HFFc6 (cell line): ENCODE measurements at regions not wholly inside any gene's neighbourhood (a gene's known extent, or its start where the extent isn't known, plus 50 kb on each side); places are given as distances from the start of the nearest gene placed in this dataset.

ENCODE experiments used
- DNase-seq: peaks from one replicate; pipeline ENCODE4 v3.0.0-alpha.2; 2018
- H3K27ac Mint-ChIP-seq: 2 replicates; pipeline ENCODE4 v1.8.0; 2020; ENCODE audit warnings: mild to moderate bottlenecking, mixed read lengths
- H3K27me3 Mint-ChIP-seq: 2 replicates; pipeline ENCODE4 v1.8.0; 2021; ENCODE audit warnings: mild to moderate bottlenecking, moderate library complexity, mixed read lengths; ENCODE audit not compliant: insufficient read depth
- H3K36me3 Mint-ChIP-seq: 2 replicates; pipeline ENCODE4 v1.8.0; 2021; ENCODE audit warnings: low read depth, mixed read lengths
- H3K4me1 Mint-ChIP-seq: 2 replicates; pipeline ENCODE4 v1.8.0; 2020; ENCODE audit warnings: low read depth, mixed read lengths
- H3K4me3 Mint-ChIP-seq: 2 replicates; pipeline ENCODE4 v1.8.0; 2020; ENCODE audit warnings: mild to moderate bottlenecking, moderate library complexity, mixed read lengths
- H3K9me3 Mint-ChIP-seq: 2 replicates; pipeline ENCODE4 v1.8.0; 2020; ENCODE audit warnings: mild to moderate bottlenecking, mixed read lengths
- CTCF ChIP-seq: fragments of 200-600 bp; sonication (generic); IDR thresholded peaks from 2 replicates; pipeline ENCODE4 v1.5.0; 2021; ENCODE audit warnings: antibody characterized with exemption, mild to moderate bottlenecking

DNA sequence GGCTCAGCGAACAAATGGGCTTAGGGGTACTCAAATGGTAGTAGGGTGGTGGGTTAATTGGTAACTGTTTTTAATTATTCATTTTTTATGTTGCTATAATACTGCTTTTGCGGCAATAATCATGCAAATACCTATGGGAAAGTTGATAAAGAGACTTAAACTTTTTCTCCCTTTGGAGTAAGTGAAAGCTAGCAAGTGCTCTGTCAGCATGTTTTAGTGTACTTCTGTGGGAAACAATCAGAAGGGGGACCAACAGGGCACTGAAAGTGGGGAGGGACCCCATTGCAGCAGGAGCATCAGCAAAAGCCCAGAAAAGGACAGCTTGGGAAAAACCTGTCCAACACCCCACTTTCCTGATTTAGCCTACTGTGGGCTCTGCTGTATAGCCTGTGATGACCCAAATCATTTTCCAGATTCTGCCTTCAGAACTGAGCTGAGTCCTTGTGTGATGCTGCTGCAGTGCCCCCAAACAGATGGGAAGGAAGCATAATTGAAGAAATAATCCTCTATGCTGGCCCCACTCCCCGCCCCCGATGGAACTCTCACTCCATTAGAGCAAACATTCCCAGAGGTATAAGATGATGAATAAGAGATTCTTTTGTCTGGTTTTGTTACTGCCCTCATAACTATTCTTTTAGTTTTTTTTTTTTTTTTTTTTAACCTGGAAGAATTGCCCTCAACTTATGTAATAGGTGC lies 322.8 kb downstream of the CD83 start:
- peaks cover 1% of the 10 kb centered on the region; the same call in 1 of the 2 replicates for H3K27me3 Mint-ChIP-seq
- H3K36me3 Mint-ChIP-seq, result no peaks in the 10 kb centered on the region
- no peak overlapping the region for H3K27ac Mint-ChIP-seq
- peaks cover 14% of the 10 kb centered on the region for H3K4me1 Mint-ChIP-seq
- no peak for TF ChIP-seq CTCF
- no peak overlapping the region for H3K4me3 Mint-ChIP-seq
- DNase-seq, result no peak
- no peaks in the 10 kb centered on the region for H3K9me3 Mint-ChIP-seq

GRCh38 chr6:14440940-14441781 lies 323.6 kb downstream of the CD83 start:
- Mint-ChIP-seq H3K36me3 (no peaks in the 10 kb centered on the region), H3K27ac (no peak overlapping the region; the same call in 1 of the 2 replicates), H3K4me3 (no peak overlapping the region), H3K27me3 (peaks cover 1% of the 10 kb centered on the region; the same call in 1 of the 2 replicates), H3K9me3 (no peaks in the 10 kb centered on the region), H3K4me1 (peaks cover 14% of the 10 kb centered on the region)
- no peak for TF ChIP-seq CTCF
- DNase-seq, result no peak

GRCh38 chr6:14442242-14442641 lies 324.7 kb downstream of the CD83 start:
- peaks cover 17% of the 10 kb centered on the region for H3K4me1 Mint-ChIP-seq
- no peaks in the 10 kb centered on the region for H3K9me3 Mint-ChIP-seq
- peaks cover 1% of the 10 kb centered on the region; the same call in 1 of the 2 replicates for H3K27me3 Mint-ChIP-seq
- H3K27ac Mint-ChIP-seq, result no peak overlapping the region
- TF ChIP-seq CTCF, result no peak
- no peak overlapping the region for H3K4me3 Mint-ChIP-seq
- no peaks in the 10 kb centered on the region for H3K36me3 Mint-ChIP-seq
- DNase-seq, result no peak

DNA sequence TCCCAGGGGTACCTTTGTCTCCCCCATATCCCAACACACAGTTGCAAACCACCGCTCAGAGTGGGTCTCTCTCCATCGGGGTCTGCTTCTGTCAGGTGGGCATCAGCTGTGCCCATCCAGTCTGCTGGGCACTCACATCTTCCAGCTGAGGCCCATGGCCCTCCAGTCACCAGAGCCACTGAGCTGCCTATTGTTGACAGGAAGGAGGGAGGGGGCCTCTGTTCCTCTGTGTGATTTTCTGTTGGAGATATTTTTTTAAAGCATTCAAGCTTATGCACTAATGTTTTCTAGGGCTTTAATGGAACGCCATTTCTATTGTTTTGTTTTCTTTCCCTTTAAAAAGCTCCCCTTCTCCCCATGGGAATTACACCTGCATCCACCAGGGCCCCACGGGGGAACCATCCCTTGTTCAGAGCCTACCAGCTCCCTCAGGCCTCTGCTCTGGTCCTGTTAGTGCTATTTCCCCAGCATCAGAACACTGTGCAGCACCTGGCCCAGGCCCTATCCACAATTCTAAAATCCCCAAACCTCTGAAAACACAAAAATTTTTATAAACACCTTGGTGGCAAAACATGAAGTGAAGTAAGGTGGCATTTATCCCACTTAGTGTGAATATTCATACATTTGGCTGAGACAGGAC lies 326.2 kb downstream of the CD83 start:
- no peak for TF ChIP-seq CTCF
- peaks cover 1% of the 10 kb centered on the region; the same call in 1 of the 2 replicates for H3K27me3 Mint-ChIP-seq
- H3K36me3 Mint-ChIP-seq, result no peaks in the 10 kb centered on the region
- DNase-seq, result no peak
- no peak overlapping the region for H3K27ac Mint-ChIP-seq
- no peak overlapping the region for H3K4me3 Mint-ChIP-seq
- H3K4me1 Mint-ChIP-seq, result peaks cover 18% of the 10 kb centered on the region
- H3K9me3 Mint-ChIP-seq, result peaks cover 5% of the 10 kb centered on the region; the same call in 1 of the 2 replicates

- peaks cover 21% of the 10 kb centered on the region for H3K4me1 Mint-ChIP-seq
- H3K36me3 Mint-ChIP-seq, result no peaks in the 10 kb centered on the region
- H3K27me3 Mint-ChIP-seq, result peaks cover 1% of the 10 kb centered on the region; the same call in 1 of the 2 replicates
- no peak overlapping the region for H3K4me3 Mint-ChIP-seq
- no peak for TF ChIP-seq CTCF
- no peak for DNase-seq
- H3K9me3 Mint-ChIP-seq, result peaks cover 5% of the 10 kb centered on the region; the same call in 1 of the 2 replicates
- no peak overlapping the region for H3K27ac Mint-ChIP-seq
Measured at GRCh38 chr6:14444295-14444972, 326.9 kb downstream of the CD83 start.
